Suprapubic skin (tissue), 4 donors: ENCODE measurements at regions not wholly inside any gene's neighbourhood (a gene's known extent, or its start where the extent isn't known, plus 50 kb on each side); places are given as distances from the start of the nearest gene placed in this dataset.

Experiments
- DNase-seq, 2 donors: peaks; one replicate each; pipeline ENCODE4 v3.0.0-alpha.2; 2019; ENCODE audit warnings: low spot score in 2 of 2
- H3K27ac ChIP-seq: fragments of 200-600 bp; sonication (generic); one replicate; pipeline ENCODE4 v1.5.1; 2019
- H3K27me3 ChIP-seq: fragments of 200-600 bp; sonication (generic); one replicate; pipeline ENCODE4 v1.5.1; 2019
- H3K36me3 ChIP-seq: fragments of 200-600 bp; sonication (generic); one replicate; pipeline ENCODE4 v1.5.1; 2019
- H3K4me1 ChIP-seq: fragments of 200-600 bp; sonication (generic); one replicate; pipeline ENCODE4 v1.5.1; 2019
- H3K4me3 ChIP-seq: fragments of 200-600 bp; sonication (generic); one replicate; pipeline ENCODE4 v1.5.1; 2019; ENCODE audit warnings: mild to moderate bottlenecking
- H3K9me3 ChIP-seq: fragments of 200-600 bp; sonication (generic); one replicate; pipeline ENCODE4 v1.5.1; 2019
- EP300 ChIP-seq: sonication (generic); formaldehyde crosslinking; IDR thresholded peaks from one replicate; pipeline ENCODE4 v1.6.1; 2017; ENCODE audit warnings: antibody characterized with exemption
- POLR2A ChIP-seq, 2 donors: fragments of 450-650 bp; IDR thresholded peaks; one replicate each; pipeline ENCODE4 v1.6.1; 2017; ENCODE audit warnings: antibody characterized with exemption in 2 of 2, mild to moderate bottlenecking in 2 of 2, moderate library complexity in 2 of 2
- POLR2AphosphoS5 ChIP-seq, 3 donors: sonication (generic); formaldehyde crosslinking; IDR thresholded peaks; one replicate each; pipeline ENCODE4 v1.6.1; 2017; ENCODE audit warnings: antibody characterized with exemption in 3 of 3
- WGBS: methylation state at CpG from one replicate; pipeline ENCODE4 v1.1.5; 2018; 5-methylcytosine and 5-hydroxymethylcytosine counted together
- TF ChIP-seq, protein P1 (sequence below), 2 donors: fragments of 200-600 bp in 1 of 2; fragments of 450-650 bp in 1 of 2; sonication (generic) in 1 of 2; IDR thresholded peaks; one replicate each; pipeline ENCODE4 v1.5.1; 2016 to 2019; ENCODE audit warnings: antibody characterized with exemption in 2 of 2, mild to moderate bottlenecking in 1 of 2, moderate library complexity in 1 of 2

DNA sequence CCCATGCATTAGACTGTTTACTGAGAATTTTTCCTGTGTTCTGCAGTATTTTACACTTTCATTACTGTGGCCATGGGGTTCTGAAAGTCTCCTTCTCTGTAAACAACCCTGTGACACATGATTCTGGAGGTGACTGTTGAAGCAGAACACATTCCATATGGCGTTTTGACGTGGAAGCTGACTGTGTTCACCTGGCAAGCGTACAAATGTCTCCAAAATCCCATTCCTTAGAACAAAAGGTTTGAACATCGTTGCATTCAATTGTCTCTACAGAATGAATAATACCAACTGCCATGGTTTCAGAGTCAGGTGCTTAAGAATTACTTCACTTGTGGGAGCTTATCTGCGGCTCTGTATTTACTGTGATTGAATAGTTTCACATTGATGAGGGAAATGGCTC is 485.6 kb upstream of the TMEM132C start:
- Histone ChIP-seq H3K27ac (no peak overlapping the region), H3K27me3 (no peaks in the 10 kb centered on the region), H3K4me1 (peaks cover 6% of the 10 kb centered on the region), H3K9me3 (no peaks in the 10 kb centered on the region), H3K36me3 (no peaks in the 10 kb centered on the region), H3K4me3 (no peak overlapping the region)
- no peak for DNase-seq
- 86% methylated on average over 5 of the region's 5 CpGs for WGBS
- no peak for TF ChIP-seq POLR2A (IDR thresholded peaks at IDR 0.05)

DNA sequence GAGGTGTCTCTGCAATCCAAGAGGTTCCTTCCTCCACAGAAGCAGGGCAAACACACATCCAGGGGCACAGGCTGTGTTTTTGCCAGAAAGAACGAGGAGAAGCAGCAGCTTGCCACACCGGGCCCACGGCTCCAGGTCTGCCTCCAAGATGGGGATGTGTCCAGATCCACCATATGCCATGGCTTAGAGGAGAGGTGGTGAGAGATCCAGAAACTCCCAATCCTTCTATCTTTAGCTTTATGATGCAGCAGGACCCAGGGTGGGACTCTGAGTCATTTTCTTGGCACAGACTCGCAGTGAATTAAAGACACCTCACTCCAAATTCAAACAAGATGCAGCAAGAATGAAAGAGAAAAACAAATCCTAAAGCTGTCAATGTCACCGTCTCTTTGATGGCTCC is 481.4 kb upstream of the TMEM132C start:
- TF ChIP-seq EP300 (no peak), POLR2A (IDR thresholded peaks at IDR 0.05) (no peak), POLR2AphosphoS5 (IDR thresholded peaks at IDR 0.05) (no peak)
- TF ChIP-seq, protein P1, sequence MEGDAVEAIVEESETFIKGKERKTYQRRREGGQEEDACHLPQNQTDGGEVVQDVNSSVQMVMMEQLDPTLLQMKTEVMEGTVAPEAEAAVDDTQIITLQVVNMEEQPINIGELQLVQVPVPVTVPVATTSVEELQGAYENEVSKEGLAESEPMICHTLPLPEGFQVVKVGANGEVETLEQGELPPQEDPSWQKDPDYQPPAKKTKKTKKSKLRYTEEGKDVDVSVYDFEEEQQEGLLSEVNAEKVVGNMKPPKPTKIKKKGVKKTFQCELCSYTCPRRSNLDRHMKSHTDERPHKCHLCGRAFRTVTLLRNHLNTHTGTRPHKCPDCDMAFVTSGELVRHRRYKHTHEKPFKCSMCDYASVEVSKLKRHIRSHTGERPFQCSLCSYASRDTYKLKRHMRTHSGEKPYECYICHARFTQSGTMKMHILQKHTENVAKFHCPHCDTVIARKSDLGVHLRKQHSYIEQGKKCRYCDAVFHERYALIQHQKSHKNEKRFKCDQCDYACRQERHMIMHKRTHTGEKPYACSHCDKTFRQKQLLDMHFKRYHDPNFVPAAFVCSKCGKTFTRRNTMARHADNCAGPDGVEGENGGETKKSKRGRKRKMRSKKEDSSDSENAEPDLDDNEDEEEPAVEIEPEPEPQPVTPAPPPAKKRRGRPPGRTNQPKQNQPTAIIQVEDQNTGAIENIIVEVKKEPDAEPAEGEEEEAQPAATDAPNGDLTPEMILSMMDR (IDR thresholded peaks at IDR 0.05), result no peak
- 18% methylated on average over 5 of the region's 5 CpGs for WGBS
- Histone ChIP-seq H3K4me3 (no peak overlapping the region), H3K27ac (peak overlapping the region; percentile 5), H3K36me3 (no peaks in the 10 kb centered on the region), H3K4me1 (peaks cover 6% of the 10 kb centered on the region), H3K27me3 (no peaks in the 10 kb centered on the region), H3K9me3 (no peaks in the 10 kb centered on the region)
- no peak for DNase-seq

DNA sequence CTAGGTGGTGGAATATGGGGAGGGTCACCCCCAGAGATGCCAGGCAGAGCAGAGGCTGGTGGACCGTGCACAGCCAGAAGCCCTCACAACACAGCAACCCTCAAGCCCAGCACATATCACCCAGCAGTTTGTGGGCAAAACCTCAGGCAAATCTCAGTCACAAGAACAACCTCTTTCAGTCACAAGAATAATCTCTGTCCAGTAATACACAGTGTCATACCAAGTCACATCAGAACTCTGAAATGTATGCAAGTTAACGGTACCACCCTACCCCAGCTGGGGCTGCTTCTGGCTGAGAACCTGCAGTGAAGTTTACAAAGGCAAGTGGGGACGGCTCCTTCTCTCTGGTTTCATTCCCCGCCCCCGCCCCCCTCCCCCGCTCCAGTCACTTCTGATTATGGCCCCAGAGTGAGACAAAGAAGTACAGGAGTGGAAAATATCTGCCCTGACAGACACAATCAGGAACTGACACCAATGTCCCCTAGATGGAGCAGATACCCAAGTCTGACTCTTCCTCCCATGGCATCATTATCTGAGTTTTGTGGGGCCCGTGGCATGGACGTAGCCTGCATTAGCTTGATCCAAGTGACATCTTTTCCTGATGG is 480.9 kb upstream of the TMEM132C start:
- DNase-seq, result no peak
- TF ChIP-seq POLR2AphosphoS5 (IDR thresholded peaks at IDR 0.05), result no peak
- WGBS, result 49% methylated on average over 8 of the region's 8 CpGs

DNA sequence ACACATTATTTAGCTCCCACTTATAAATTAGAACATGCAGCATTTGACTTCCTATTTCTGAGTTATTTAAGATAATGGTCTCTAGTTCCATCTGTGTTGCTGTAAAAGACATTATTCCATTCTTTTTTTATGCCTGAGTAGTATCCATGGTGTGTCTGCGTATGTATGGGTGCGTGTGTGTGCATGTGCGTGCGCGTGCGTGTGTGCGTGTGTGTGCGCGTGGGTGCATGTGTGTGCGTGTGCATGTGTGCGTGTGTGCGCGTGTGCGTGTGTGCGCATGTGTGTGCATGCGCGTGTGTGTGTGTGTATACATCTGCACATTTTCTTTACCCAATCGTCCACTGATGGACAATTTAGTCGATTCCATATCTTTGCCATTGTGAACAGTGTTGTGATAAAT is 479.4 kb upstream of the TMEM132C start:
- Histone ChIP-seq H3K4me3 (no peak overlapping the region), H3K36me3 (no peaks in the 10 kb centered on the region), H3K9me3 (no peaks in the 10 kb centered on the region), H3K27me3 (no peaks in the 10 kb centered on the region), H3K4me1 (peaks cover 6% of the 10 kb centered on the region), H3K27ac (no peak overlapping the region)
- 83% methylated on average over 19 of the region's 19 CpGs for WGBS
- TF ChIP-seq POLR2AphosphoS5 (IDR thresholded peaks at IDR 0.05) (no peak), POLR2A (IDR thresholded peaks at IDR 0.05) (no peak), EP300 (no peak)
- TF ChIP-seq, protein P1 (IDR thresholded peaks at IDR 0.05), result no peak
- no peak for DNase-seq

More for the DNA sequence above, 480.9 kb upstream of the TMEM132C start:
- Histone ChIP-seq H3K27me3 (no peaks in the 10 kb centered on the region), H3K9me3 (no peaks in the 10 kb centered on the region), H3K4me1 (peaks cover 6% of the 10 kb centered on the region), H3K36me3 (no peaks in the 10 kb centered on the region), H3K27ac (no peak overlapping the region), H3K4me3 (no peak overlapping the region)

DNA sequence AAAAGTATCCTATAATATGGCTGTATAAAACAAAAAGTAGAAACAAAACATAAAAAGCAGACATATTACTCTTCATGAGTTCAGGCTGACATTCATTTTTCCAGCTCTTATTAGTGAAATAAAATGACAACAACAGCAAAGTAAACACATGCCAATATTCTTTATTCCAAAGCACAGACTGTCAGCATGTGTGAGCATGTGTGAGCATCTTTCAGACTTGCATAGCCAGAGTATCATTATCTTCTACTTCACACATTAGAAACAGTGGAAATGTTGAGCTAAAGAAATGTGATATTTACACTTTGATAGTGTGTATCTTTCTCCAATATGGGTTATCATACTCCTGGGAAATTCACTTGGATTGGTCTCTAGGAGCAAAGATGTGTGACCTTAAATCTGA is 476.6 kb upstream of the TMEM132C start:
- H3K27ac ChIP-seq, result no peak overlapping the region
- no peak for DNase-seq
- TF ChIP-seq POLR2AphosphoS5 (IDR thresholded peaks at IDR 0.05) (no peak), POLR2A (IDR thresholded peaks at IDR 0.05) (no peak)
- H3K4me1 ChIP-seq, result peaks cover under 1% of the 10 kb centered on the region
- no peaks in the 10 kb centered on the region for H3K27me3 ChIP-seq
- H3K36me3 ChIP-seq, result no peaks in the 10 kb centered on the region
- no peak overlapping the region for H3K4me3 ChIP-seq
- no peaks in the 10 kb centered on the region for H3K9me3 ChIP-seq

DNA sequence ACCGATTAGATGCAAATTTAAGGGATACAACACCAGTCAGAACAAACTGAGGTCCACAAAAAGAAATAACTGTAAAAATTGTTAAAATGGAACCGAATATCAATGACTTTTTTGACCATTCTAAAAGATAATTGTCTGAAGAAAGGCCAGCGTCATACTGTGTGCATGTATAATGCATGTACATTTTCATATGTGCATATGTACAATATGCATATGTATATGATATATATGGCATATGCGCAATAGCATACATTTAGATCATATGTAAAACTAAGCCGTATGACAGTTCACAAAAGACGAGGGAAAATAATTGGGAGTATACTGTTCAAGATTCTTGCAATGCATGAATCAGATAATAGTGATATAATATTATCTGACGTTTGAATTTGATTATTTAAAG is 475.8 kb upstream of the TMEM132C start:
- Histone ChIP-seq H3K36me3 (no peaks in the 10 kb centered on the region), H3K4me3 (no peak overlapping the region), H3K9me3 (no peaks in the 10 kb centered on the region), H3K27me3 (no peaks in the 10 kb centered on the region), H3K4me1 (no peaks in the 10 kb centered on the region), H3K27ac (no peak overlapping the region)
- 78% methylated on average over 7 of the region's 7 CpGs for WGBS
- DNase-seq, result no peak
- TF ChIP-seq POLR2AphosphoS5 (IDR thresholded peaks at IDR 0.05) (no peak), POLR2A (IDR thresholded peaks at IDR 0.05) (no peak), EP300 (no peak)
- TF ChIP-seq, protein P1 (IDR thresholded peaks at IDR 0.05), result no peak

DNA sequence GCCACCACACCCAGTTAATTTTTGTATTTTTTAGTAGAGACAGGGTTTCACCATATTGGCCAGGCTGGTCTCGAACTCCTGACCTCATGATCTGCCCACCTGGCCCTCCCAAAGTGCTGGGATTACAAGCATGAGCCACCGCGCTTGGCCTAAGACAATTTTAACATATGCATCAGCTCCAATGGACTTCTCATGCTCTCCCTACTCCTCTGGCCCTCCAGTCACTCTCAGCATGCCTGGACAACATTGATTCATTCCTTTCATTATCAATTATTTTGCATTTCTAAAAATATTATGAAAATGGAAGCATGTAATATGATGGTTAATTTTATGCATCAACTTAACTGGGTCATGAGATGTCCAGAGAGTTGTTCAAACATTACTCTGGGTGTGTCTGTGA is 469.1 kb upstream of the TMEM132C start:
- Histone ChIP-seq H3K9me3 (no peaks in the 10 kb centered on the region), H3K4me1 (no peaks in the 10 kb centered on the region), H3K4me3 (no peak overlapping the region), H3K27ac (no peak overlapping the region), H3K27me3 (no peaks in the 10 kb centered on the region), H3K36me3 (no peaks in the 10 kb centered on the region)
- DNase-seq, result no peak
- TF ChIP-seq EP300 (no peak), POLR2AphosphoS5 (IDR thresholded peaks at IDR 0.05) (no peak), POLR2A (IDR thresholded peaks at IDR 0.05) (no peak)
- TF ChIP-seq, protein P1 (IDR thresholded peaks at IDR 0.05), result no peak
- WGBS, result 88% methylated on average over 3 of the region's 3 CpGs
